ENCODE measurements at regions not wholly inside any gene's neighbourhood (a gene's known extent, or its start where the extent isn't known, plus 50 kb on each side); places are given as distances from the start of the nearest gene placed in this dataset.
"Not testable (repeated sequence)": the region's sequence is repeated elsewhere in the genome, so short reads cannot be mapped to it uniquely, and the experiment has no call there.

DNA sequence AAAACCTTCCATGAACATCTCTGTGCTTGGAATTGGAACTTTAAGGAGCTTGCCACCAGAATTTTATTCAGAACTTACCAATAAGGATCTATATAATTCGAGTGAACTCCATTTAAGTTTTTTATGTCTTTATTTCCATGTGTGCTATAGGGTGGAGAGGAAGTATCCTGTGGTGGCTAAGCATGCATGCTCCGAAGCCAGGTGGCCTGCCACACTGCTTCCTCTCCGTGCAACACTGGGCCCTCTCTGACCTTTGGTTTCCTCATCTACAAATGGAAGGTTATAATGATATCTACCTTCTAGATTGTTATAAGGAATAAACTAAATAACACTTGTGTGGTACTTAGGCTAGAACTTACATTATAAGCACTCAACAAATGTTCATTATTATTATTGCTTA, 382.1 kb downstream of the PTPRC start:
- no peaks in the 10 kb centered on the region for H3K9me3 ChIP-seq (ENCODE audit: insufficient read depth, low read depth, low read length)
- H3K36me3 ChIP-seq (ENCODE audit: insufficient read depth, low read length), result no peaks in the 10 kb centered on the region
- no peak overlapping the region for H3K9ac ChIP-seq (ENCODE audit: low read depth, low read length)
- H3K4me3 ChIP-seq (ENCODE audit: low read length), result no peak overlapping the region
- H3K27ac ChIP-seq (ENCODE audit: low read depth, low read length), result no peak overlapping the region
- 100% methylated on average over 2 of the region's 3 CpGs for WGBS
- H3K27me3 ChIP-seq (ENCODE audit: insufficient read depth, low read length), result no peaks in the 10 kb centered on the region
- no peaks in the 10 kb centered on the region for H3K4me1 ChIP-seq (ENCODE audit: insufficient read depth, low read length)

GRCh38 chr1:199029401-199029800, 390.6 kb downstream of the PTPRC start:
- no peaks in the 10 kb centered on the region for H3K36me3 ChIP-seq (ENCODE audit: insufficient read depth, low read length)
- no peaks in the 10 kb centered on the region for H3K9me3 ChIP-seq (ENCODE audit: insufficient read depth, low read depth, low read length)
- no peak overlapping the region for H3K9ac ChIP-seq (ENCODE audit: low read depth, low read length)
- no peaks in the 10 kb centered on the region for H3K4me1 ChIP-seq (ENCODE audit: insufficient read depth, low read length)
- no peaks in the 10 kb centered on the region for H3K27me3 ChIP-seq (ENCODE audit: insufficient read depth, low read length)
- 90% methylated on average over 2 of the region's 2 CpGs for WGBS
- no peak overlapping the region for H3K27ac ChIP-seq (ENCODE audit: low read depth, low read length)
- no peak overlapping the region for H3K4me3 ChIP-seq (ENCODE audit: low read length)

DNA sequence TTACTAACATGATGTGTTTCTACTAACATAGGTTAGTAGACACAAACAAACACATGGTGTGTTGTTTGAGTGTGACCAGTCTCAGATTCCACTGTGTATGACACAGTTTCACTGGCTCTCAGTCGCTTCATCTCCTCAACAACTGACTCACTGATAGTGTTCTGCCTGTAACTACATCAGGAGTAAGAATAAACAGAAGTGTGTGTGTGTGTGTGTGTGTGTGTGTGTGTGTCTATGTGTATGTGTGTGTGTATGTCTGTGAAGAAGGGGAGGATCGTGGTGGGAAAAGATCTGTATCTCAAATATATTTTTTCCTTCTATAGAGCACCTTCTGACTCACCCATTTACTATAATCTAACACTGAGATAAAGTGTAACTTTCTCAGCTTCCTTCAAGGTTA, 391.0 kb downstream of the PTPRC start:
- no peaks in the 10 kb centered on the region for H3K9me3 ChIP-seq (ENCODE audit: insufficient read depth, low read depth, low read length)
- H3K9ac ChIP-seq (ENCODE audit: low read depth, low read length), result no peak overlapping the region
- no peak overlapping the region for H3K4me3 ChIP-seq (ENCODE audit: low read length)
- no peaks in the 10 kb centered on the region for H3K36me3 ChIP-seq (ENCODE audit: insufficient read depth, low read length)
- no peak overlapping the region for H3K27ac ChIP-seq (ENCODE audit: low read depth, low read length)
- H3K27me3 ChIP-seq (ENCODE audit: insufficient read depth, low read length), result no peaks in the 10 kb centered on the region
- WGBS, result 78% methylated on average over 1 of the region's 2 CpGs
- no peaks in the 10 kb centered on the region for H3K4me1 ChIP-seq (ENCODE audit: insufficient read depth, low read length)

DNA sequence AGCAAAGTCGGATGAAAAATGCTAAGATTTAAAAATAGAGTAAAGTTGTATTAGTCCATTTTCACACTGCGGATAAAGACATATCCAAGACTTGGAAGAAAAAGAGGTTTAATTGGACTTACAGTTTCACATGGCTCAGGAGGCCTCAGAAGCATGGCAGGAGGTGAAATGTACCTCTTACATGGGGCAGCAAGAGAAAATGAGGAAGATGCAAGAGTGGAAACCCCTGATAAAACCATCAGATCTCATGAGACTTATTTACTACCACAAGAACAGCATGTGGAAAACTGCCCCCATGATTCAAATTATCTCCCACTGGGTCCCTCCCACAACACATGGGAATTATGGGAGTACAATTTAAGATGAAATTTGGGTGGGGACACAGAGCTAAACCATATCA, 391.7 kb downstream of the PTPRC start:
- H3K9ac ChIP-seq (ENCODE audit: low read depth, low read length); H3K4me3 ChIP-seq (ENCODE audit: low read length); H3K36me3 ChIP-seq (ENCODE audit: insufficient read depth, low read length); H3K27ac ChIP-seq (ENCODE audit: low read depth, low read length); H3K4me1 ChIP-seq (ENCODE audit: insufficient read depth, low read length); H3K9me3 ChIP-seq (ENCODE audit: insufficient read depth, low read depth, low read length); H3K27me3 ChIP-seq (ENCODE audit: insufficient read depth, low read length): not testable (repeated sequence)
- WGBS, result 94% methylated on average over 2 of the region's 2 CpGs

DNA sequence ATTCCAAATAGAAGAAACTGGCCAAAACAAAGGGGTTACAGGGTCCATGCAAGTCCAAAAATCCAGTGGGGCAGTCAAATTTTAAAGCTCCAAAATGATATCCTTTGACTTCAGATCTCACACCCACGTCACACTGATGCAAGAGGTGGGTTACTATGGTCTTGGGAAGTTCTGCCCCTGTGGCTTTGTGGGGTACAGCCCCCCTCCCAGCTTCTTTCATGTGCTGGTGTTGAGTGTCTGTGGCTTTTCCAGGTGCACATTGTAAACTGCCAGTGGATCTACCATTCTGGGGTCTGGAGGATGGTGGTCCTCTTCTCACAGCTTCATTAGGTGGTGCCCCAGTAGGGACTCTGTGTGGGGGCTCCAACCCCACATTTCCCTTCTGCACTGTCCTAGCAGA, 392.3 kb downstream of the PTPRC start:
- H3K27ac ChIP-seq (ENCODE audit: low read depth, low read length); H3K27me3 ChIP-seq (ENCODE audit: insufficient read depth, low read length); H3K9ac ChIP-seq (ENCODE audit: low read depth, low read length); H3K9me3 ChIP-seq (ENCODE audit: insufficient read depth, low read depth, low read length); H3K4me3 ChIP-seq (ENCODE audit: low read length); H3K4me1 ChIP-seq (ENCODE audit: insufficient read depth, low read length); H3K36me3 ChIP-seq (ENCODE audit: insufficient read depth, low read length): not testable (repeated sequence)
- WGBS, result 100% methylated on average over 1 of the region's 1 CpG

DNA sequence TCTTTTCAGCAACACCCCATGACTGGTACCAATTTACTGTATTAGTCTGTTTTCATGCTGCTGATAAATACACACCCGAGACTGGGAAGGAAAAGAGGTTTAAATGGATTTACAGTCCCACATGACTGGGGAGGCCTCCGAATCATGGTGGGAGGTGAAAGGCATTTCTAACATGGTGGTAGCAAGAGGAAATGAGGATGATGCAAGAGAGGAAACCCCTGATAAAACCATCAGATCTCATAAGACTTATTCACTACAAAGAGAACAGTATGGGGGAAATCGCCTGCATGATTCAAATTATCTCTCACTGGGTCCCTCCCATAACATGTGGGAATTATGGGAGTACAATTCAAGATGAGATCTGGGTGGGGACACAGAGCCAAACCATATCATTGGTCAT, 393.6 kb downstream of the PTPRC start:
- not testable (repeated sequence) for H3K36me3 ChIP-seq (ENCODE audit: insufficient read depth, low read length); H3K27me3 ChIP-seq (ENCODE audit: insufficient read depth, low read length); H3K9ac ChIP-seq (ENCODE audit: low read depth, low read length); H3K4me3 ChIP-seq (ENCODE audit: low read length); H3K27ac ChIP-seq (ENCODE audit: low read depth, low read length); H3K9me3 ChIP-seq (ENCODE audit: insufficient read depth, low read depth, low read length); H3K4me1 ChIP-seq (ENCODE audit: insufficient read depth, low read length)
- 98% methylated on average over 2 of the region's 3 CpGs for WGBS

GRCh38 chr1:199033661-199034060, 394.8 kb downstream of the PTPRC start:
- Histone ChIP-seq H3K27ac (ENCODE audit: low read depth, low read length) (no peak overlapping the region), H3K36me3 (ENCODE audit: insufficient read depth, low read length) (no peaks in the 10 kb centered on the region), H3K9ac (ENCODE audit: low read depth, low read length) (no peak overlapping the region), H3K4me1 (ENCODE audit: insufficient read depth, low read length) (no peaks in the 10 kb centered on the region), H3K9me3 (ENCODE audit: insufficient read depth, low read depth, low read length) (no peaks in the 10 kb centered on the region), H3K27me3 (ENCODE audit: insufficient read depth, low read length) (no peaks in the 10 kb centered on the region), H3K4me3 (ENCODE audit: low read length) (no peak overlapping the region)

- H3K27me3 ChIP-seq (ENCODE audit: insufficient read depth, low read length), result no peaks in the 10 kb centered on the region
- H3K36me3 ChIP-seq (ENCODE audit: insufficient read depth, low read length), result no peaks in the 10 kb centered on the region
- 92% methylated on average over 2 of the region's 3 CpGs for WGBS
- H3K27ac ChIP-seq (ENCODE audit: low read depth, low read length), result no peak overlapping the region
- no peak overlapping the region for H3K9ac ChIP-seq (ENCODE audit: low read depth, low read length)
- H3K9me3 ChIP-seq (ENCODE audit: insufficient read depth, low read depth, low read length), result no peaks in the 10 kb centered on the region
- H3K4me1 ChIP-seq (ENCODE audit: insufficient read depth, low read length), result no peaks in the 10 kb centered on the region
- no peak overlapping the region for H3K4me3 ChIP-seq (ENCODE audit: low read length)
Measured at GRCh38 chr1:199038156-199038555, 399.3 kb downstream of the PTPRC start.

GRCh38 chr1:199040076-199040905, 401.5 kb downstream of the PTPRC start:
- Histone ChIP-seq H3K27ac (ENCODE audit: low read depth, low read length) (no peak overlapping the region), H3K4me3 (ENCODE audit: low read length) (no peak overlapping the region), H3K27me3 (ENCODE audit: insufficient read depth, low read length) (no peaks in the 10 kb centered on the region), H3K4me1 (ENCODE audit: insufficient read depth, low read length) (no peaks in the 10 kb centered on the region), H3K9me3 (ENCODE audit: insufficient read depth, low read depth, low read length) (no peaks in the 10 kb centered on the region), H3K9ac (ENCODE audit: low read depth, low read length) (no peak overlapping the region), H3K36me3 (ENCODE audit: insufficient read depth, low read length) (no peaks in the 10 kb centered on the region)
- WGBS, result 100% methylated on average over 1 of the region's 1 CpG

DNA sequence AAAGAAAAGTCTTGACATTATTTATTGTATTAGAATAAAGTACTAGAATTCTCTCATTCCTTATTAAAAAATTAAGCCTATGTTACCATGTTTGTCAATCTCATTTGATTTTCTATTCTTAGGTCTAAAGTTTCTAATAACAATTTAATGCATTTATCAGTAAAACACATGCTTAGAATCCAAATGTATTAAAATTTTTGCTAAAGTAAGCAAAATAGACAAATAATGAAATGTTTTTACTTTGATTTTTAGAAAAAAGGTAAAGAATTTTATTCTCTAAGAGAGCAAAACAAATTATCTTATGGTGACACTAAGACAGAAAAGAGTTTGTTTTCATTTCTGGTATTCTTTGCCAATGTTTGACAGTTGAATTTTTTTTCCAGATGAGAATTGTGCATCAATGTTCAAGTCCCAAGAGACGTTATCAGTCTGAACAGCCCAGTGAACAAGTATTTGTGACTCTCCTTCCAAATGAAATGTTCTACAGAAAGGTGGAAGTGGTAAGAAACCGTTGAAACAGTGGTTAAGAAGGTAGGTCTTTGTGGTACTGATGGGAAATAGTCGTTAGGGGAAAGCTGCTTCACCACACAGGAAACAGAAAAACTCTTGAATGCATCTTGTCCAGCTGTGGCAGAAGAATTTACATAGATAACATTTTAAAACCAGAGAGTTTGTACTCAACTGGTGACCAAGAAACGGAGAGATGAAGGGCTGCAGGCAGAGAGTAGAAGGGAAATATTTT, 402.5 kb downstream of the PTPRC start:
- 44% methylated on average over 4 of the region's 4 CpGs for WGBS
- no peak overlapping the region for H3K27ac ChIP-seq (ENCODE audit: low read depth, low read length)
- no peaks in the 10 kb centered on the region for H3K4me1 ChIP-seq (ENCODE audit: insufficient read depth, low read length)
- no peak overlapping the region for H3K4me3 ChIP-seq (ENCODE audit: low read length)
- H3K36me3 ChIP-seq (ENCODE audit: insufficient read depth, low read length), result no peaks in the 10 kb centered on the region
- H3K27me3 ChIP-seq (ENCODE audit: insufficient read depth, low read length), result no peaks in the 10 kb centered on the region
- H3K9me3 ChIP-seq (ENCODE audit: insufficient read depth, low read depth, low read length), result no peaks in the 10 kb centered on the region
- no peak overlapping the region for H3K9ac ChIP-seq (ENCODE audit: low read depth, low read length)

DNA sequence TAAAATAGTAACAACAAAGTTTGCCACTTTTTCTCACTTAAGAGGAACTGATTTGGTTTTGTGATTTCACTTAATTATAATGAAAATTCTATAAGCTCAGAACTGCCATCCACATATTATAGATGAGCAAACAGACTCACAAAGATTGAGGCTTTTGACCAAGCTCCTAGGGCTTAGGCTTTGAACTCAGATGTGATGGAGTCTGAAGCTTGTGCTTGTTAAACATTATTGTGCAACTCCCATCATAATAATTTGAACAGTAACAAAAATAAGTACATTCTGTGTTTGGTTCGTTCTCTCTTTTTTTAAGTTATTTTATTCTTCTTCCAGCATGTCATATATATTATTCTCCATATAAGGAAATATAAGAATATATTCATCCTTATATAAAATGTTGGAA, 403.4 kb downstream of the PTPRC start:
- no CpG with 5 or more reads among the region's 1 CpG for WGBS
- no peak overlapping the region for H3K9ac ChIP-seq (ENCODE audit: low read depth, low read length)
- no peak overlapping the region for H3K27ac ChIP-seq (ENCODE audit: low read depth, low read length)
- no peaks in the 10 kb centered on the region for H3K36me3 ChIP-seq (ENCODE audit: insufficient read depth, low read length)
- no peaks in the 10 kb centered on the region for H3K9me3 ChIP-seq (ENCODE audit: insufficient read depth, low read depth, low read length)
- H3K4me3 ChIP-seq (ENCODE audit: low read length), result no peak overlapping the region
- H3K4me1 ChIP-seq (ENCODE audit: insufficient read depth, low read length), result no peaks in the 10 kb centered on the region
- no peaks in the 10 kb centered on the region for H3K27me3 ChIP-seq (ENCODE audit: insufficient read depth, low read length)

All from HUES64 (cell line).